ENCODE measurements at regions not wholly inside any gene's neighbourhood (a gene's known extent, or its start where the extent isn't known, plus 50 kb on each side); places are given as distances from the start of the nearest gene placed in this dataset.

GRCh38 chr22:42217752-42218280, 52.6 kb downstream of the TCF20 start:
- DNase-seq = no peak
- H3K4me1 ChIP-seq = peaks cover 0 to 15% (median 3%) of the 10 kb centered on the region in 4 donors
- peaks cover 0 to 24% (median 23%) of the 10 kb centered on the region in 3 donors for H3K36me3 ChIP-seq
- H3K9me3 ChIP-seq = no peaks in the 10 kb centered on the region
- no peak overlapping the region for H3K4me3 ChIP-seq
- no peak for TF ChIP-seq CTCF (IDR thresholded peaks at IDR 0.05)
- intact Hi-C loops (cut with DNase I; ENCODE audit: low total_unique reads) = no loop called here
- H3K27ac ChIP-seq = no peak overlapping the region
- no peaks in the 10 kb centered on the region for H3K27me3 ChIP-seq

- Histone ChIP-seq H3K36me3 (peaks cover 6 to 30% (median 29%) of the 10 kb centered on the region in 3 donors), H3K9me3 (no peaks in the 10 kb centered on the region), H3K4me1 (peaks cover 0 to 15% (median 3%) of the 10 kb centered on the region in 4 donors), H3K4me3 (no peak overlapping the region), H3K27ac (no peak overlapping the region), H3K27me3 (no peaks in the 10 kb centered on the region)
- intact Hi-C loops (cut with DNase I; ENCODE audit: low total_unique reads) = no loop called here
- DNase-seq = no peak
- TF ChIP-seq CTCF (IDR thresholded peaks at IDR 0.05) = no peak
These were observed 53.3 kb downstream of the TCF20 start for GRCh38 chr22:42217019-42217751.

- H3K27me3 ChIP-seq = no peaks in the 10 kb centered on the region
- intact Hi-C loops (cut with DNase I; ENCODE audit: low total_unique reads) = no loop called here
- peak in 1 of 2 donors; percentile 65 for DNase-seq
- no peak for TF ChIP-seq CTCF (IDR thresholded peaks at IDR 0.05)
- H3K36me3 ChIP-seq = peaks cover 13 to 53% (median 44%) of the 10 kb centered on the region in 3 donors
- H3K27ac ChIP-seq = no peak overlapping the region
- peaks cover 0 to 15% (median 3%) of the 10 kb centered on the region in 4 donors for H3K4me1 ChIP-seq
- no peaks in the 10 kb centered on the region for H3K9me3 ChIP-seq
- H3K4me3 ChIP-seq = no peak overlapping the region
These were observed 55.6 kb downstream of the TCF20 start for GRCh38 chr22:42214633-42215415.

- TF ChIP-seq CTCF (IDR thresholded peaks at IDR 0.05) = no peak
- Histone ChIP-seq H3K36me3 (peaks cover 13 to 49% (median 25%) of the 10 kb centered on the region in 3 donors), H3K4me1 (peaks cover 0 to 10% (median 7%) of the 10 kb centered on the region in 4 donors), H3K27ac (no peak overlapping the region), H3K9me3 (no peaks in the 10 kb centered on the region), H3K27me3 (no peaks in the 10 kb centered on the region), H3K4me3 (no peak overlapping the region)
- no peak for DNase-seq
- intact Hi-C loops (cut with DNase I; ENCODE audit: low total_unique reads) = no loop called here
These were observed 62.1 kb downstream of the TCF20 start for GRCh38 chr22:42208362-42208761.

- intact Hi-C loops (cut with DNase I; ENCODE audit: low total_unique reads) = no loop called here
- Histone ChIP-seq H3K27me3 (no peaks in the 10 kb centered on the region), H3K4me3 (no peak overlapping the region), H3K9me3 (no peaks in the 10 kb centered on the region), H3K4me1 (peaks cover 0 to 10% (median 7%) of the 10 kb centered on the region in 4 donors), H3K27ac (no peak overlapping the region), H3K36me3 (peaks cover 13 to 44% (median 21%) of the 10 kb centered on the region in 3 donors)
- no peak for TF ChIP-seq CTCF (IDR thresholded peaks at IDR 0.05)
- no peak for DNase-seq
These were observed 62.5 kb downstream of the TCF20 start for GRCh38 chr22:42207918-42208317.
